Right forelimb (tissue), 1 donor: ENCODE measurements at regions not wholly inside any gene's neighbourhood (a gene's known extent, or its start where the extent isn't known, plus 50 kb on each side); places are given as distances from the start of the nearest gene placed in this dataset.
"Not testable (repeated sequence)": the region's sequence is repeated elsewhere in the genome, so short reads cannot be mapped to it uniquely, and the experiment has no call there.

Experiments
- DNase-seq: peaks from one replicate; pipeline ENCODE4 v3.0.0-alpha.2; 2018

DNA sequence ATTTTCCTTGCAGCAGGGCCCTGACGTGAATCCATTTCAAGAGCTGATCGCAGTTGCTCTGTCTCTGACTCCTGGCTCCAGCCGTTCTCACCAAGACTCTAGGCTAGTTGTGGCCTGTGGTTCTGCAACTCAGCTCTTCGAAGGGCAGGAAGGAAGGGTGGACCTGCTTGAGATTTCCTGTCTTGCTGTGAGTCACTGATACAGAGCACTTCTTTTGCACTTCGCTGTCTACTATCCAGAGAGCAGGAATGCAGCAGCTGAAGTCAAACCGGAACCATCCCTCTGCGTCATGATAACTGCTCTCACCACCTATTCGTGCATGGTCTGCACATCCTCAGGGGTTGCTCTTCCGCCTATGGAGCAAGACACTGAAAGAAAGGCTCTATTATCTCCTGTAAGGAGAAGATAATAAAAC is 59.7 kb downstream of the RAP2B start:
- peak; percentile 46 for DNase-seq

DNA sequence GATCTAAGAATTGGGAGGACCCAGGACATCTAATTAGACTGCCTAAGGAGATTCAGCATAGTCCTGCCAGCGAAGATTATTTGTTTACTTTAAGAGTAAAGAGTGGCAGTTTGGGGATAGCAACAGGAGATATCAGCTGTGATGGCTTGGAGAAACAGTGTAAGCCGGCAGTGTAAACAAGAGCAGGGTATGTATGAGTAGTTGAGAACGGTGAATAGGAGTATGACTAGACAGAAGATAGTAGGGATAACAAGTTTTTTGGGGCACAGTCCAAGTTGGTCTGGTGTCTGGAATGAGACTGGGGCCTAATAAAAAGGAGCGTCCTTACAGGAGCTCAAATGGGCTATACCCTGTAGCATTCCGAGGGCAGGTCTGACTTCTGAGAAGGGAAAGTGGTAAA is 64.9 kb downstream of the RAP2B start:
- not testable (repeated sequence) for DNase-seq

- not testable (repeated sequence) for DNase-seq
These were observed 68.4 kb downstream of the RAP2B start for GRCh38 chr3:153230427-153230826.

GRCh38 chr3:153231245-153231644 is 69.2 kb downstream of the RAP2B start:
- DNase-seq: not testable (repeated sequence)

GRCh38 chr3:153232050-153232752 is 70.2 kb downstream of the RAP2B start:
- DNase-seq: not testable (repeated sequence)

- no peak for DNase-seq
These were observed 70.8 kb downstream of the RAP2B start for GRCh38 chr3:153232851-153233271.

DNA sequence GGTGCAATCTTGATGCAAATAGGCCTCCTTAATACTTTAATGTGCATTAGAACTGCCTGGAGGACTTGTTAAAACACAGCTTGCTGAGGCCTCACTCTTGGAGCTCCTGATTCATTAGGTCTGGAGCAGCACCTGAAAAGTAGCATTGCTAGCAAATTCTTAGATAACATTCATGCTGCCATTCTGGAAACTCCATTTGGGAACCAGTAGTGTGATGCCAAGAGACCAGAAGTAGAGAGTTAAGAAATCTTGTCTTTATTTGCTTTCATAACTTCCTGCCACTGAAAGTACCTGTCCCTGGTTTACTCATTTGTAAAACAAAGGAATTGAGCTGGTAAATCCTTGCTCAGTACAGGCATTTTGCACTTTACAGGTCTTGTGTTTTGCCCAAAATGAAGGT is 72.0 kb downstream of the RAP2B start:
- no peak for DNase-seq

- no peak for DNase-seq
These were observed 80.9 kb downstream of the RAP2B start for GRCh38 chr3:153242896-153243295.

DNA sequence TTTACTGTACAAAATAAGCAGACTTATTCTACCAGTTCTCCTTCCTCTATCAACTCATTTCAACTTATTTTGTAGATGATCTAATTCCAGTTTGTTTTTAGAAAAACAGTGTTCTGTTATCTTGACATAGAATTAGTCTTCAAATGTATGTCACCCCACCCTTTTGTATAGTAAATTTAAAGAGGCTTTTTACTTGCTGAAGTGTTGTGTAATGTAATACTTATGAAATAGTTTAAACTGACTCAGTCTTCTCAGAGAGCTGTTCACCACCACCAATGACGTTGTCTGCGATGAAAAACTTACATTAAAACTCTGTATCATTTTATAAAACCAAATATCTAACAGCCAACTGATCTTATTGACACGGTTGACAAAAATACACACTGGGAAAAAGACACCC is 82.9 kb downstream of the RAP2B start:
- DNase-seq: no peak

DNA sequence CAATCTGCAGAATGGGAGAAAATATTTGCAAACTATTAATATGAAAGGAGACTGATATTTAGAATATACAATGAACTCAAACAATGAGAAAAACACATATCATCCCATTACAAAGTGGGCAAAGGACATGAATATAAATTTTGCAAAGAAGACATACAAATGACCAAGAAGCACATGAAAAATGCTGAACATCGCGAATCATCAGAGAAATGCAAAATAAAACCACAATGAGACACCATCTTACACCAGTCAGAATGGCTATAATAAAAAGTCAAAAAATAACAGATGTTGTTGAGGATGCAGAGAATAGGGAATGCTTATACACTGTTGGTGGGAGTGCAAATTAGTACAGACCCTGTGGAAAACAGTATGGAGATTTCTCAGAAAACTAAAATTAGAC is 83.6 kb downstream of the RAP2B start:
- no peak for DNase-seq

DNA sequence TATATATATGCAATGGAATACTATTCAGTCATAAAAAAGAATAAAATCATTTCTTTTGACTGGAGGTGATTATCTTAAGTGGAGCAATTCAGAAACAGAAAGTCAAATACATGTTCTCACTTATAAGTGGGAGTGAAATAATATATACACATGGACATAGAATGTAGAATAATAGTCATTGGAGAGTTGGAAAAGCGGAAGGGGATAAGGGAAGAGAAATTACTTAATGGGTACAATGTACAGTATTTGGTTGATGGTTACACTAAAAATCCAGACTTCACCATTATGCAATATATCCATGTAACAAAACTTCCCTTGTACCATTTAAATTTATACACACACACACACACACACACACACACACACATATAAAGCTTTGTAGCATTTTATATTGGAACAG is 84.3 kb downstream of the RAP2B start:
- DNase-seq: no peak

DNA sequence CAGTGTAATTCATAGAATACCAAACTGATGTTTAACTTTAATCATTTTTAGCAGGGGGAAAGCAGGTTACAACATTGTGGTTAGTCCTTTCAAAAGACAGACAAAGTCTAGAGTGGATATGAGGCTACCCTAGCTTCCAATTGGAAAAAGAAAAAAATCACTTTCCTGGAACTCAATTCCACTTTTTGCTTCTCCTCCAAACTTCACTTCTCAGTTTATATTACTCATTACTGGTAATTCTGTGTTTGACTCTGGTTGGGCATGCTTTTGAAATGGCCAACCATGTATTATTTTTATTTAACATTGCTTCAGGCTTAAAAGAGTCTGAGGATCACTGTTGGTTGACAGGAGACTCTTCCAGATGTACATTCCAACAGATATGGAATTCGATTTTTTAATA is 84.8 kb downstream of the RAP2B start:
- no peak for DNase-seq

DNA sequence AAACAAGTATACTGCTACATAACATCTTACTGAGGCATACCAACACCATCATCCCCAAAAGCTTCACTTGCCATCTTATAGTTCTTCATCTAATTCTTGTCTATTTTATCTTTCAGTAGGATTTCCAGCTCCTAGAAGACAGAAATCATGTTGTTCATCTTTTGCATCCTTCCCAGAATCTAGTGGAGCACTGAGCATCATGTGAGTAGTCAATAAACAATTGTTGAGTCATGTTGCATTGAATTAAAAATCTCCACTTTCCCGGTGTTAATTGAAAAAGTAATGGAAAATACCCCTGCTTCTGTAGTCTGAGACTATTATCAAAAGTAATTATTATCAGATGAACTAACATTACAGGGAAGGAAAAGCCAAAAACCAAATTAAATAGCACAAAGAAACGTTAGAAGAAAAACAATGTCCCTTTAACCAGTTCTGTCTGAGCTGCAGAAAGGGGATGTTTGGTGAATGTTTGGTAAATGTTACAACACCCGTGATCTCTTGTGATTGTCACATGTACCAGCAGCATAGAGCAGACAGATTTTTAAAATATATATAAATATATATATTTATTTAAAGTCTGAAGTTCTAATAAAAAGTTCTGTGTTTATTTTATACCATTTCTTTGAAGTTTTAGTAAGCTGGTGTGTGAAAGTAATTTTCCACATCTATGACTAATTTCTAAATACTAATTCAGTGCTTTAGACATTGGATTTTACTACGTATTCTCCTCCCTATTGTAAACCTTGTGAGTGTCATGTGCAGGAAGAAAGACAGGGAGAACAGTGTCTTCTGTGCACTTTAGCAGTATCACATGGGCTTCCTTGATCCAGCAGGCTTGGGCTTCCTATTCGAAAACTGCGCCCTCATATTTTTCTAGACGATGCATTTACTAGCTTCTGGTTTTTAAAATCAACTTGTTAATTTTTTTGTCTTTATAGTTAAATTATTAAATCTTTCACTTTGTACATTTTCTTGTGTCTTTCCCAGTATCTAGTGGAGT is 85.6 kb downstream of the RAP2B start:
- DNase-seq: no peak

DNA sequence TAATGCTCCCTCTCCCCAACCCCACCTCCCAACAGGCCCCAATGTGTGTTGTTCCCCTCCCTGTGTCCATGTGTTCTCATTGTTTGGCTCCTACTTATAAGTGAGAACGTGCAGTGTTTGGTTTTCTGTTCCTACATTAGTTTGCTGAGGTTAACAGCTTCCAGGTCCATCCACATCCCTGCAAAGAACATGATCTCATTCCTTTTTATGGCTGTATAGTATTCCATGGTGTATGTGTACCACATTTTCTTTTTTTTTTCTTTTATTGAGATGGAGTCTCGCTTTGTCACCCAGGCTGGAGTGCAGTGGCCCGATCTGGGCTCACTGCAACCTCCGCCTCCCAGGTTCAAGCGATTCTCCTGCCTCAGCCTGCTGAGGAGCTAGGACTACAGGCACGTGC is 86.8 kb downstream of the RAP2B start:
- not testable (repeated sequence) for DNase-seq

DNA sequence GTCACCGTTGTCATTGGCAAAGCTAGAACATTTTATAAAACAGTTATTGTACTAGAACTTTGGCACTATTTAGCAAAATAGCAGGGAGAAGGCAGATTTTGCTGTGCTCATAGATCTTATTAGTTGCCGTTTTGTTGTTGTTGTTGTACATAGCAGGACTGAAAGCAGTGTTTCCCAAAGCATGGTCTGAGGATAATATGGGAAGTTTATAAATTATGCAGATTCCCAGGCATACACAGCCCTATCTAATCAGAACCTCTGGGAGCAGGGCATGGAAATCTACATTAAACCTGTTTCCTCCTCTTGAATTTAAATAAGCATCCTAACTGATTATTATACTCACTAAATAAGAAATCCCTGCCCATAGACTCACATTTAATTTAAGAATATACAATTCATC is 87.9 kb downstream of the RAP2B start:
- no peak for DNase-seq

- no peak for DNase-seq
These were observed 88.4 kb downstream of the RAP2B start for GRCh38 chr3:153250446-153250845.

- no peak for DNase-seq
These were observed 90.9 kb downstream of the RAP2B start for GRCh38 chr3:153252963-153253362.

DNA sequence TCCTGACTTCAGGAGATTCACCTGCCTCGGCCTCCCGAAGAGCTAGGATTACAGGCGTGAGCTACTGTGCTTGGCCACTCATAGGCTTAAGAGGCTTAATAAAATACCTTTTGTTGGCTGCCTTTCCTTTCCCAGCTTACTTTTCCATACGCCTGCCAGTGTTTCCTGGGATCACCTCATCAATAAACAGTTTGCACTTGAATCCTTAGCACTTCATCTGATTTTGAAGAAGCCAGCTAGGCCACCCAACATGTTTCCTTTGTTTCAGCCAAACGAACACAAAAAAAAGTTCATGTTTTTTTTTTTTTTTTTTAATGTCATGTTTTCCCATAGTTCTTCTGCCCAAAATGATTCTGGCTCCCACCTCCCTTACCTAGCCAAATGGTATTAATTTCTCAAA is 92.3 kb downstream of the RAP2B start:
- DNase-seq: no peak

DNA sequence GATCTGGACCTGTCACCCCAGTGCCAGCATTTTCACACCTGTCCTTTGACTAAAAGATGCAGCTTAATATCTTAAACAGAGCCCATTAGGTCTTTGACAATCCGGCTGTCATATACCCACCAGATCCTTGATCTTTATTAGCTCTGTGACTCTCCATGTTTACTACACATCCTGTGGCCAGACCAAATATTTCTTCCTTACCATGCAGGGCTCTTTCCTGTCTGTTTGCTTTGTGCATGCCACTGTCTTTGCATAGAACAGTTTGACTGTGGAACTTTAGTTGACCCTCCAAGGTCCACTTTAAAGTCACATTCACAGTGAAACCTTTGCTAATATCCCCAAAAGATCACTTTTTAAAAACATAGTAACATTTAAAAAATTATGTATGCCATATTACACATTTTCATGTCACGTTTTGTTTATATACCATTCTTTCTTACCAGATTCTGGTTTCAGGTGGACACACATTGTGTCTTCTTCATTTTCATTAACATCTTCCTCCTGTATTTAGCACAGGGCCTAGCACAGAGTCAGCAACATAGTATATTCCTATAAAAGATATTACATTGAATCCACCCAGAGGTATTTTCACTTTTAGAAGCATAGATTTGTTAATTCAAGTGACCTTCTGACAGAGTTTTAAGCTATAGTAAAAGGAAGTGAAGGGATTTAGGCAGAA is 95.8 kb downstream of the RAP2B start:
- DNase-seq: no peak

DNA sequence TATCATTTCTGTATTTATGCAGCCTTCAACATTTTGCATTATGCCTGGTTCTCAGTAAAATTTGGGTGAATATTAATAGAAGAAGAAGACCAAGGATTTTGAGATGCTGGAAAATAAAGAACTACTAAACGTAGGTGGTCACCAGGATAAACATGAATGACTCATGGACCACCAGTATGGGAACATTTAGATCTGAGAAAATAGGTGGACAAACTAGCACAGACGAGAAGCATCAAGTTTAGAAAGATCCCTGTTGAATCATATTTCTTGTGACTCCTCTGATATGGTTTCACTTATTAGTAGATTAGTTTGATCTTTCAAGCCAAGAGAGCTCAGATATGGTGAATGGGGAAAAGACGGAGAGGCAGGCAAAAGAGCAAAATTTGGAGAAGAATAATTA is 97.9 kb downstream of the RAP2B start:
- no peak for DNase-seq

DNA sequence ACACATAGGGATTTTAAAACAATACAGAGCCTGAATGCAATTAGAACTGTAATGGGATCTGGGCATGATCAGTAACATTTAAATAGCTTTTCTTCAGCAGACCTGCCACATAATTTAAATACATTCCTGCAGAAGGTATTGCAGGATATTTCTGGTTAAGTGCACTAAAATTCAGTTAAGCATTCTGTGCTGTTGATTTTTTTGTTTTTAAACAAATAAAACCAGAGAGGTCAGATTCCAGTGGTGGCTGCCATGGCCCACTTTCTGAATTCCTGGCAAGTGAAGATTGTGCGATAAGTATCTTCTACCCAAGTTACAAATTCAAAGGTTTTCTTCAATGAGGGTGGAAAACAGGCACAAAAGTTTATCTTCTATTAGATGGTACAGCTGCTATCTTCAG is 98.7 kb downstream of the RAP2B start:
- no peak for DNase-seq

DNA sequence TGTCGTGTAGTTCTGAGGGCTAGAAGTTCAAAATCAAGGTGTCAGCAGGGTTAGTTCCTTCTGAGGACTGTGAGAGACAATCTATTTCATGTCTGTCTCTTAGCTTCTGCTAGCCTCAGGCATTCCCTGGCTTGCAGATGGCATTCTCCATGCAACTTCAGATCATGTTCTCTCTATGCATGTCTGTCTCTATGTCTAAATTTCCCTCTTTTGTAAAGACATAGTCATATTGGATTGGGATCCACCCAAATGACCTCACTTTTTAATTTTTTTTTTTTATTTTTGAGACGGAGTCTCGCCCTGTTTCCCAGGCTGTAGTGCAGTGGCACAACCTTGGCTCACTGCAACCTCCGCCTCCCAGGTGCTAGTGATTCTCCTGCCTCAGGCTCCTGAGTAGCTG is 104.6 kb downstream of the RAP2B start:
- DNase-seq: no peak

DNA sequence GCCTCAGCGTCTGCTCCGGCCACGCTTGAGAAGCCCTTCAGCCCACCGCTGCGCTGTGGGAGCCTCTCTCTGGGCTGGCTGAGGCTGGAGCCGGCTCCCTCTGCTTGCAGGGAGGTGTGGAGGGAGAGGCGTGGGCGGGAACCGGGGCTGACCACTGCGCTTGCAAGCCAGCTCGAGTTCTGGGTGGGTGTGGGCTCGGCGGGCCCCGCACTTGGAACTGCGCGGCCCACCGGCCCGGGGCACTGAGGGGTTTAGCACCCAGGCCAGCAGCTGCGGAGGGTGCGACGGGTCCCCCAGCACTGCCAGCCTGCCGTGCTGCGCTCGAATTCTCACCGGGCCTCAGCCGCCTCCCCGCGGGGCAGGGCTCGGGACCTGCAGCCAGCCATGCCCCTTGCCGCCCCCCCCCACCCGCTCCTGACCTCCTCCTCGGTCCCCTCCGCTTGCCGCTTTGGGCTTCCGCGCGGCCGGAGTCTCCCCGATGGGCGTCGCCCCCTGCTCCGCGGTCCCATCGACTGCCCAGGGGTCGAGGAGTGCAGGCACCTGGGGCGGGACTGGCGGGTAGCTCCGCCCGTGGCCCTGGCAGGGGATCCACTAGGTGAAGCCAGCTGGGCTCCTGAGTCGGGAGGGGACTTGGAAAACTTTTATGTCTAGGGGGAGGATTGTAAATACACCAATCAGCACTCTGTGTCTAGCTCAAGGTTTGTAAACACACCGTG is 106.7 kb downstream of the RAP2B start:
- DNase-seq: no peak
